Spleen (tissue), 11 donors: ENCODE measurements at regions not wholly inside any gene's neighbourhood (a gene's known extent, or its start where the extent isn't known, plus 50 kb on each side); places are given as distances from the start of the nearest gene placed in this dataset.

Experiments
- DNase-seq: peaks from one replicate; pipeline ENCODE4 v3.0.0-alpha.2; 2020
- H3K27ac ChIP-seq, 8 donors: fragments of 200-600 bp; sonication (generic) in 7 of 8; 1 replicate in 4 of 8; 2 replicates in 4 of 8; pipeline versions ENCODE4 v1.5.0 to v1.8.0; 2016 to 2021; ENCODE audit warnings: inconsistent platforms in 4 of 8, mild to moderate bottlenecking in 4 of 8, moderate library complexity in 1 of 8
- H3K27me3 ChIP-seq, 7 donors: fragments of 200-600 bp; sonication (generic) in 6 of 7; replicated peaks in 1 of 7; 1 replicate in 4 of 7; 2 replicates in 3 of 7; pipeline versions ENCODE4 v1.5.0 to v1.8.0; 2016 to 2021; ENCODE audit warnings: inconsistent platforms in 3 of 7, mild to moderate bottlenecking in 1 of 7
- H3K36me3 ChIP-seq, 6 donors: fragments of 200-600 bp; sonication (generic) in 5 of 6; 1 replicate in 4 of 6; 2 replicates in 2 of 6; pipeline versions ENCODE4 v1.5.0 to v1.8.0; 2016 to 2021; ENCODE audit warnings: inconsistent platforms in 2 of 6
- H3K4me1 ChIP-seq, 6 donors: fragments of 200-600 bp; sonication (generic) in 5 of 6; 1 replicate in 3 of 6; 2 replicates in 3 of 6; pipeline versions ENCODE4 v1.5.0 to v1.8.0; 2016 to 2021; ENCODE audit warnings: inconsistent platforms in 3 of 6
- H3K4me3 ChIP-seq, 8 donors: fragments of 200-600 bp; sonication (generic) in 7 of 8; 1 replicate in 4 of 8; 2 replicates in 4 of 8; pipeline versions ENCODE4 v1.5.0 to v1.8.0; 2016 to 2021; ENCODE audit warnings: inconsistent platforms in 4 of 8, mild to moderate bottlenecking in 4 of 8, moderate library complexity in 2 of 8
- H3K9me3 ChIP-seq, 8 donors: fragments of 200-600 bp; sonication (generic) in 7 of 8; 1 replicate in 4 of 8; 2 replicates in 4 of 8; pipeline versions ENCODE4 v1.5.0 to v1.8.0; 2016 to 2021; ENCODE audit warnings: inconsistent platforms in 4 of 8
- POLR2A ChIP-seq, 3 donors: fragments of 450-650 bp; IDR thresholded peaks; one replicate each; pipeline ENCODE4 v1.5.1; 2017; ENCODE audit warnings: antibody characterized with exemption in 3 of 3, mild to moderate bottlenecking in 1 of 3
- POLR2AphosphoS5 ChIP-seq, 3 donors: sonication (generic); formaldehyde crosslinking; IDR thresholded peaks; one replicate each; pipeline ENCODE4 v1.5.1; 2017; ENCODE audit warnings: antibody characterized with exemption in 3 of 3
- WGBS, 5 donors: extraction: QIAGEN DNeasy Blood & Tissue Kit in 3 of 5; methylation state at CpG; one replicate each; pipeline versions ENCODE4 v1.1.5 to v1.1.7; 2013 to 2018; 5-methylcytosine and 5-hydroxymethylcytosine counted together
- intact Hi-C: fragments of 100-400 bp; cut with DNase I; formaldehyde crosslinking; loops from one replicate; pipeline ENCODE4 v1.15.0; 2023; ENCODE audit warnings: low total_unique reads
- TF ChIP-seq, protein P1 (sequence below), 11 experiments: fragments of 200-600 bp in 7 of 11; fragments of 450-650 bp in 4 of 11; sonication (generic) in 4 of 11; IDR thresholded peaks in 8 of 11; conservative IDR thresholded peaks in 3 of 11; 1 replicate in 7 of 11; 2 replicates in 4 of 11; pipeline versions ENCODE4 v1.4.0 to v1.8.0; 2016 to 2021; ENCODE audit warnings: antibody characterized with exemption in 11 of 11, inconsistent platforms in 4 of 11, mild to moderate bottlenecking in 1 of 11
- donor health status: healthy with polysubstance abuse.
- donor health status: DM: no; HTN: no; CAD: no; lungs with moderate emphysema.
- donor health status: DM: no; HTN: no; CAD: no.
- donor health status: Bipolar disorder and iron deficiency.
- donor health status: healthy.
- donor health status: DM: no; HTN: no; CAD: no.
- donor health status: DM: yes; HTN: yes; CAD: no.

DNA sequence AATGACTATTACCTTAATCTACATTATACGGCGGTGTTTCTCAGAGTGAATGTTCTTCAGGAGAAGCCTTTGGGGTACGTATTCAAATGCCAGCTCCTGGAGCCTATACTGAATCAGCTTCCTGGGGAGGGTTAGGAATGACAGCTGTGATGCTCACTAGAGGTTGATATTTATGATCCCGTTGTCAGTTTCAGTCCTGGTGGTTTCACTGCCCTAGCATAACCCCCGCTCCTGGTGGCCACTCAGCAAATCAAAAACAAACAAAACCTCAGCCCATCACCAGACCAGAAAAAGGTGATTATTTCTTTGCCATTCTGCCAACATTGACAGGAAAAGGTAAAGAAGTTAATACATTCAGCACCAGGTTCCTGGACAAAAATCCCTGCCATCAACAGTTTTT, 136.5 kb upstream of the CRY1 start:
- 81 to 89% (median 84%) methylated on average over 5 of the region's 5 CpGs for WGBS, 5 donors
- H3K4me1 ChIP-seq: no peaks in the 10 kb centered on the region
- intact Hi-C loops: no loop called here

DNA sequence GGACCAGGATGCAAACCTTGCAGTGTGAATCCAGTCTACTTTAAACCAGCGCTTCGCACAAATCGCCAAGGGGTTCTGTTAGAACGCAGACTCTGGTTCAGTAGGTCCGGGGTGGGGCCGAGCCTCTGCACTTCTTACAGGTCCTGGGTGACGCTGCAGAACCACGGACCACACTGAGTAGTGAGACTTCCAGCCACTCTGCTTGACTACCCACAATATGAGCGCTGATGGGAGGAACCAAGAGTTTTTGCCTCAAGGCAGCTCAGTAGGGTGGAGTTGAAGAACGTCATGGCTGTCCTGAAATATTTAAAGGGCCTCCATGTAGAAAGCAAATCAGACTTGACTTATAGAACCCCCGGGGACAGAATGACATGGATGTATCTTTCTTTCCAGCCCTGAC, 138.0 kb upstream of the CRY1 start:
- intact Hi-C loops: no loop called here
- WGBS, 5 donors: 85 to 93% (median 91%) methylated on average over 11 of the region's 11 CpGs
- no peak overlapping the region for H3K4me3 ChIP-seq

More for the DNA sequence above, 136.5 kb upstream of the CRY1 start:
- TF ChIP-seq POLR2A (IDR thresholded peaks at IDR 0.05) (no peak), POLR2AphosphoS5 (IDR thresholded peaks at IDR 0.05) (no peak)
- TF ChIP-seq, protein P1, sequence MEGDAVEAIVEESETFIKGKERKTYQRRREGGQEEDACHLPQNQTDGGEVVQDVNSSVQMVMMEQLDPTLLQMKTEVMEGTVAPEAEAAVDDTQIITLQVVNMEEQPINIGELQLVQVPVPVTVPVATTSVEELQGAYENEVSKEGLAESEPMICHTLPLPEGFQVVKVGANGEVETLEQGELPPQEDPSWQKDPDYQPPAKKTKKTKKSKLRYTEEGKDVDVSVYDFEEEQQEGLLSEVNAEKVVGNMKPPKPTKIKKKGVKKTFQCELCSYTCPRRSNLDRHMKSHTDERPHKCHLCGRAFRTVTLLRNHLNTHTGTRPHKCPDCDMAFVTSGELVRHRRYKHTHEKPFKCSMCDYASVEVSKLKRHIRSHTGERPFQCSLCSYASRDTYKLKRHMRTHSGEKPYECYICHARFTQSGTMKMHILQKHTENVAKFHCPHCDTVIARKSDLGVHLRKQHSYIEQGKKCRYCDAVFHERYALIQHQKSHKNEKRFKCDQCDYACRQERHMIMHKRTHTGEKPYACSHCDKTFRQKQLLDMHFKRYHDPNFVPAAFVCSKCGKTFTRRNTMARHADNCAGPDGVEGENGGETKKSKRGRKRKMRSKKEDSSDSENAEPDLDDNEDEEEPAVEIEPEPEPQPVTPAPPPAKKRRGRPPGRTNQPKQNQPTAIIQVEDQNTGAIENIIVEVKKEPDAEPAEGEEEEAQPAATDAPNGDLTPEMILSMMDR (IDR thresholded peaks at IDR 0.05 in 8 of 11, conservative IDR thresholded peaks at IDR 0.05 in 3 of 11): no peak
- Histone ChIP-seq H3K4me3 (no peak overlapping the region), H3K27ac (no peak overlapping the region), H3K36me3 (no peaks in the 10 kb centered on the region), H3K27me3 (peaks cover 0 to 13% (median 0%) of the 10 kb centered on the region in 7 donors), H3K9me3 (no peaks in the 10 kb centered on the region)
- DNase-seq: no peak

DNA sequence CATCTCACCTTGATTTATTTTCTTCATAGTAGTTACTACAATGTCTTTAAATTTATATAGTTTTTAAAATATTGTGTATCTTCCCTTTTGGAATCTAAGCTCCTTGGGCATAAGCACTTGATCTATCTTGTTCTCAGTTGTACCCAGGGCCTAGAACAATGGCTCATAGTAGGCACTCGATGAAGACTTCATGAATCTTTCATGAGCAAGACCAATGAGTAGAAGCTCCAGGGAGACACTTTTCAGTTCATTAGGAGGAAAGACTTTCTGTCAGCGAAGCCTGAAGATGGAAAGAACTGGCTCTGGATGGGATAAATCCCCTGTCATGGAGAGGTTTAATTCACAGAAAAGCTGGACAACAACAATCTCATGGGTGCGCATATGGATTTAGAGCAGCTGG, 140.2 kb upstream of the CRY1 start:
- Histone ChIP-seq H3K27me3 (peaks cover 0 to 16% (median 0%) of the 10 kb centered on the region in 7 donors), H3K4me1 (no peaks in the 10 kb centered on the region), H3K36me3 (no peaks in the 10 kb centered on the region), H3K27ac (no peak overlapping the region), H3K9me3 (no peaks in the 10 kb centered on the region), H3K4me3 (no peak overlapping the region)
- TF ChIP-seq POLR2A (IDR thresholded peaks at IDR 0.05): no peak
- TF ChIP-seq, protein P1 (IDR thresholded peaks at IDR 0.05 in 8 of 11, conservative IDR thresholded peaks at IDR 0.05 in 3 of 11): no peak
- no peak for TF ChIP-seq POLR2AphosphoS5 (IDR thresholded peaks at IDR 0.05)
- DNase-seq: no peak
- intact Hi-C loops: no loop called here
- WGBS, 5 donors: 84 to 97% (median 86%) methylated on average over 3 of the region's 3 CpGs

More for the DNA sequence above, 138.0 kb upstream of the CRY1 start:
- TF ChIP-seq POLR2A (IDR thresholded peaks at IDR 0.05) (no peak), POLR2AphosphoS5 (IDR thresholded peaks at IDR 0.05) (no peak)
- TF ChIP-seq, protein P1 (IDR thresholded peaks at IDR 0.05 in 8 of 11, conservative IDR thresholded peaks at IDR 0.05 in 3 of 11): no peak
- H3K36me3 ChIP-seq: no peaks in the 10 kb centered on the region
- H3K4me1 ChIP-seq: no peaks in the 10 kb centered on the region
- H3K27me3 ChIP-seq: peaks cover 0 to 16% (median 0%) of the 10 kb centered on the region in 7 donors
- no peaks in the 10 kb centered on the region for H3K9me3 ChIP-seq
- no peak for DNase-seq
- no peak overlapping the region for H3K27ac ChIP-seq

DNA sequence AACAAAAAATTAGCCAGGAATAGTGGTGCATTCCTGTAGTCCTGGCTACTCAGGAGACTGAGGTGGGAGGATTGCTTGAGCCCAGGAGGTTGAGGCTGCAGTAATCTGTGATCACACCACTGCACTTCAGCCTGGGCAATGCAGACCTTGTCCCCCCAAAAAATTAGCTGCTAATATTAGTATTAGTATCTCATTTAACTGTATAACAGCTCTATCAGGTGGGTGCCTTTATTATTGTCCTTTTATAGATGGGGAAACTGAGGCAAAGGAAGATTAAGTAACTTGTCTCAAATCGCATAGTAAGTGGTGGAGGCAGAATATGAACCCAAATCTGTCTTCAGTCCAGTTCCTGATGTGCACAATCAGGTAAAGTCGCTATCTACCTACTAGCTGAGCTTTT, 142.3 kb upstream of the CRY1 start:
- H3K27me3 ChIP-seq: peaks cover 0 to 16% (median 0%) of the 10 kb centered on the region in 7 donors
- whole genome bisulfite sequencing, 5 donors: 69 to 92% (median 86%) methylated on average over 2 of the region's 2 CpGs
- H3K4me1 ChIP-seq: no peaks in the 10 kb centered on the region
- DNase-seq: no peak
- intact Hi-C loops: no loop called here
- no peaks in the 10 kb centered on the region for H3K36me3 ChIP-seq
- TF ChIP-seq POLR2A (IDR thresholded peaks at IDR 0.05) (no peak), POLR2AphosphoS5 (IDR thresholded peaks at IDR 0.05) (no peak)
- TF ChIP-seq, protein P1 (IDR thresholded peaks at IDR 0.05 in 8 of 11, conservative IDR thresholded peaks at IDR 0.05 in 3 of 11): no peak
- no peaks in the 10 kb centered on the region for H3K9me3 ChIP-seq
- H3K27ac ChIP-seq: no peak overlapping the region
- H3K4me3 ChIP-seq: no peak overlapping the region
